Calu3 (cell line): ENCODE measurements at regions not wholly inside any gene's neighbourhood (a gene's known extent, or its start where the extent isn't known, plus 50 kb on each side); places are given as distances from the start of the nearest gene placed in this dataset.

Experiments used
- BruUV-seq: library from RNA; stranded (reverse); fragments of 400-500 nt; replicated peaks from 2 replicates; lab custom pipeline; 2021; lab: Mats Ljungman, UMichigan
- CTCF ChIA-PET: fragments of 300-600 bp; sonication (Branson Sonifier 250); formaldehyde crosslinking; loops from one replicate; lab custom pipeline; 2022; ENCODE audit warnings: antibody characterized with exemption; lab: Charles Lee
- DNase-seq: peaks from one replicate; pipeline ENCODE4 v3.0.0; 2022
- H3K27ac Mint-ChIP-seq: one replicate; pipeline ENCODE4 v1.8.0; 2022; ENCODE audit warnings: mixed read lengths; ENCODE audit not compliant: unreplicated experiment
- H3K27me3 Mint-ChIP-seq: one replicate; pipeline ENCODE4 v1.8.0; 2022; ENCODE audit warnings: mixed read lengths; ENCODE audit not compliant: unreplicated experiment
- H3K36me3 Mint-ChIP-seq: one replicate; pipeline ENCODE4 v1.8.0; 2022; ENCODE audit warnings: mild to moderate bottlenecking, moderate library complexity, mixed read lengths; ENCODE audit not compliant: insufficient read depth, unreplicated experiment
- H3K4me1 Mint-ChIP-seq: one replicate; pipeline ENCODE4 v1.8.0; 2022; ENCODE audit warnings: mild to moderate bottlenecking, low read depth, mixed read lengths; ENCODE audit not compliant: unreplicated experiment
- H3K4me3 Mint-ChIP-seq: one replicate; pipeline ENCODE4 v1.8.0; 2022; ENCODE audit warnings: mild to moderate bottlenecking, low read depth, moderate library complexity, mixed read lengths; ENCODE audit not compliant: unreplicated experiment
- H3K9me3 Mint-ChIP-seq: one replicate; pipeline ENCODE4 v1.8.0; 2022; ENCODE audit warnings: low read depth, mixed read lengths; ENCODE audit not compliant: unreplicated experiment
- CTCF ChIP-seq: fragments of 200-600 bp; IDR thresholded peaks from one replicate; pipeline ENCODE4 v1.8.0; 2022; ENCODE audit warnings: antibody characterized with exemption; ENCODE audit not compliant: unreplicated experiment
- intact Hi-C: fragments of 100-400 bp; cut with micrococcal nuclease; formaldehyde crosslinking; loops from one replicate; pipeline ENCODE4 v1.10.0; 2022; ENCODE audit not compliant: unreplicated experiment

DNA sequence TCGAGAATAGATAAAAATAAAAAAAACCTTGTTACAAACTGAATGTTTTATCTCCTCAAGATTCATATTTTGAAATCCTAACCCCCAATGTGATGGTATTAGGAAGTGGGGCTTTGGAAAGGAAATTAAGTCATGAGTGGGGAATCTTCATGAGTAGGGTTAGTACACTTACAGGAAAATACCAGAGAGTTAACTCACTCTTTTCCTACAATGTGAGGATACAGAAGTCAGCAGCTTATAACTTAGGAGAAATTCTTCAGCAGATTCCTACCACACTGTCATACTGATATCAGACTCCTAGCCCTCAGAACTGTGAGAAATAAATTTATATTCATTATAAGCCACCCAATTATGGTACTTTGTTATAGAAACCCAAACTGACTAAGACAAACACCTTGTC is 453.1 kb downstream of the GBE1 start:
- no peak for DNase-seq
- Mint-ChIP-seq H3K27ac (no peak overlapping the region), H3K4me1 (no peaks in the 10 kb centered on the region), H3K9me3 (no peaks in the 10 kb centered on the region), H3K4me3 (no peak overlapping the region), H3K27me3 (no peaks in the 10 kb centered on the region), H3K36me3 (no peaks in the 10 kb centered on the region)
- BruUV-seq, result no TSS peak
- CTCF ChIA-PET, result interaction anchor here (0.5 kb wide), 1 partner anchor 17 kb away, joined by 4 read pairs; no protein-coding TSS in a partner anchor
- intact Hi-C loops, result no loop called here
- TF ChIP-seq CTCF, result no peak

DNA sequence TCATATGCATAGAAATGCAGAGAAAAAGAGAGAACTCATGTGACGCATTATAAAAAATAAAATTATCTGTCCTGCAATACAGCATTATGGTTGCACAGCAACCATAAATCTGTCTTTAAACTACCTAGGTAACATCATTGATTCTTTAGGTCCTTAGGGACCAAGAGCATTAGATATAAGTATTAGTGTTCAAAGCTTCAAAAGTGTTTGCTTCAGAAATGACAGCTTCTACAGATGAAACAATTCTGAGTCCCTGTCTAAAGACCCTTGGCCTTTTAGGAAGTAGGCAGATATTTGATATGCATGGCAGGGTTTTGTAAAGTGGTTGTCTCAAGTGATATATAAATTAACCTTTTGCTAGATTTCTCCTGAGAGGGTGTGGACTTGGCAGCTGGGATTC is 454.2 kb downstream of the GBE1 start:
- Mint-ChIP-seq H3K36me3 (no peaks in the 10 kb centered on the region), H3K27me3 (no peaks in the 10 kb centered on the region), H3K4me3 (no peak overlapping the region), H3K27ac (no peak overlapping the region), H3K4me1 (no peaks in the 10 kb centered on the region), H3K9me3 (no peaks in the 10 kb centered on the region)
- no TSS peak for BruUV-seq
- TF ChIP-seq CTCF, result no peak
- CTCF ChIA-PET, result no interaction called here
- intact Hi-C loops, result no loop called here
- no peak for DNase-seq

- no peaks in the 10 kb centered on the region for H3K9me3 Mint-ChIP-seq
- CTCF ChIA-PET, result no interaction called here
- no peak overlapping the region for H3K4me3 Mint-ChIP-seq
- intact Hi-C loops, result loop anchor here (2.0 kb wide), 1 partner anchor 35 kb away; no protein-coding TSS in a partner anchor
- no peak for TF ChIP-seq CTCF
- H3K4me1 Mint-ChIP-seq, result peaks cover 14% of the 10 kb centered on the region
- no TSS peak for BruUV-seq
- no peak for DNase-seq
- no peak overlapping the region for H3K27ac Mint-ChIP-seq
- no peaks in the 10 kb centered on the region for H3K27me3 Mint-ChIP-seq
- no peaks in the 10 kb centered on the region for H3K36me3 Mint-ChIP-seq
These were observed 458.1 kb downstream of the GBE1 start for GRCh38 chr3:81303321-81303720.

DNA sequence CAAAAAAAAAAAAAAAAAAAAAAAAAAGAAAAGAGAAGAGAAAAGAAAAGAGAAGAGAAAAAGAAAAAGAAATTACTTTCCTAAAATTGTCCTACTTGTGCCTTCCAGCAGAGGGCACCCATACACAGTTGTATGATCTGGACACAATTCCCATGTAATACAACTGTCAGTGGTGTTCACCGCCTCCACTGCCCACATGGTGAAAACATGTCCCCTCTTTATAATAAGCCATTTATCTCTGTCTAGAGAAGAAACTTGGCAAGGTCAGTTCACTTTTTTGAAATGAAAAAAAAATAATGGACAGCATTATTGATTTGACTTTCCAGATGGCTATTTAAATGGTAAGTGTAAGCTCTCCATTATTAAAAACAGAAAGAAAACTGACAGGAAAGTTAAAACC is 459.4 kb downstream of the GBE1 start:
- H3K27ac Mint-ChIP-seq, result no peak overlapping the region
- DNase-seq, result peak; percentile 48
- no TSS peak for BruUV-seq
- peak; percentile 36 for TF ChIP-seq CTCF
- no peak overlapping the region for H3K4me3 Mint-ChIP-seq
- H3K4me1 Mint-ChIP-seq, result peaks cover 22% of the 10 kb centered on the region
- H3K9me3 Mint-ChIP-seq, result no peaks in the 10 kb centered on the region
- intact Hi-C loops, result loop anchor here (2.0 kb wide), 1 partner anchor 37 kb away; no protein-coding TSS in a partner anchor
- H3K27me3 Mint-ChIP-seq, result no peaks in the 10 kb centered on the region
- H3K36me3 Mint-ChIP-seq, result no peaks in the 10 kb centered on the region
- CTCF ChIA-PET, result interaction anchor here (0.6 to 0.7 kb wide), 4 partner anchors 22 to 207 kb away, joined by 3 to 7 read pairs (median 3); no protein-coding TSS in a partner anchor
